Tibial nerve (tissue), 4 donors: ENCODE measurements at regions not wholly inside any gene's neighbourhood (a gene's known extent, or its start where the extent isn't known, plus 50 kb on each side); places are given as distances from the start of the nearest gene placed in this dataset.
"Not testable (repeated sequence)": the region's sequence is repeated elsewhere in the genome, so short reads cannot be mapped to it uniquely, and the experiment has no call there.

ENCODE experiments used
- DNase-seq, 2 donors: peaks; one replicate each; pipeline ENCODE4 v3.0.0-alpha.2; 2019; ENCODE audit warnings: low spot score in 2 of 2
- H3K27ac ChIP-seq, 4 donors: fragments of 200-600 bp; sonication (generic) in 3 of 4; one replicate each; pipeline ENCODE4 v1.5.1; 2017 to 2019; ENCODE audit warnings: mild to moderate bottlenecking in 1 of 4
- H3K27me3 ChIP-seq, 2 donors: fragments of 200-600 bp; sonication (generic) in 1 of 2; one replicate each; pipeline versions ENCODE4 v1.5.1 to v1.6.0; 2017 to 2019
- H3K36me3 ChIP-seq, 3 donors: fragments of 200-600 bp; sonication (generic); one replicate each; pipeline ENCODE4 v1.5.1; 2018 to 2019
- H3K4me1 ChIP-seq, 4 donors: fragments of 200-600 bp; sonication (generic) in 3 of 4; one replicate each; pipeline ENCODE4 v1.5.1; 2017 to 2019
- H3K4me3 ChIP-seq, 4 donors: fragments of 200-600 bp; sonication (generic) in 3 of 4; one replicate each; pipeline ENCODE4 v1.5.1; 2017 to 2019; ENCODE audit warnings: mild to moderate bottlenecking in 1 of 4, moderate library complexity in 1 of 4
- H3K9me3 ChIP-seq, 4 donors: fragments of 200-600 bp; sonication (generic) in 3 of 4; one replicate each; pipeline ENCODE4 v1.5.1; 2017 to 2019
- CTCF ChIP-seq, 5 experiments: fragments of 200-600 bp in 3 of 5; fragments of 450-650 bp in 2 of 5; sonication (generic) in 3 of 5; IDR thresholded peaks; one replicate each; pipeline ENCODE4 v1.5.1; 2016 to 2019; ENCODE audit warnings: antibody characterized with exemption in 5 of 5, mild to moderate bottlenecking in 3 of 5, moderate library complexity in 2 of 5
- EP300 ChIP-seq, 2 donors: sonication (generic); formaldehyde crosslinking; IDR thresholded peaks; one replicate each; pipeline ENCODE4 v1.6.1; 2017; ENCODE audit warnings: antibody characterized with exemption in 2 of 2, mild to moderate bottlenecking in 1 of 2
- POLR2A ChIP-seq, 2 donors: fragments of 450-650 bp; IDR thresholded peaks; one replicate each; pipeline ENCODE4 v1.6.1; 2017; ENCODE audit warnings: antibody characterized with exemption in 2 of 2, mild to moderate bottlenecking in 2 of 2, moderate library complexity in 2 of 2
- WGBS, 2 donors: methylation state at CpG; one replicate each; pipeline ENCODE4 v1.1.5; 2018; 5-methylcytosine and 5-hydroxymethylcytosine counted together

- 70 to 93% methylated on average over 6 of the region's 6 CpGs for WGBS, 2 donors
- no peak overlapping the region for H3K4me3 ChIP-seq
These were observed 73.2 kb upstream of the CAPRIN1 start for GRCh38 chr11:33978376-33978775.

GRCh38 chr11:33977676-33978075 is 73.9 kb upstream of the CAPRIN1 start:
- TF ChIP-seq POLR2A (IDR thresholded peaks at IDR 0.05): no peak
- TF ChIP-seq CTCF (IDR thresholded peaks at IDR 0.05): no peak
- TF ChIP-seq EP300 (IDR thresholded peaks at IDR 0.05): no peak
- WGBS, 2 donors: 92 to 95% methylated on average over 4 of the region's 4 CpGs
- DNase-seq: no peak

More at GRCh38 chr11:33978376-33978775, 73.2 kb upstream of the CAPRIN1 start:
- TF ChIP-seq EP300 (IDR thresholded peaks at IDR 0.05) (no peak), POLR2A (IDR thresholded peaks at IDR 0.05) (no peak), CTCF (IDR thresholded peaks at IDR 0.05) (no peak)
- Histone ChIP-seq H3K4me1 (no peaks in the 10 kb centered on the region), H3K27me3 (no peaks in the 10 kb centered on the region), H3K36me3 (no peaks in the 10 kb centered on the region), H3K9me3 (no peaks in the 10 kb centered on the region), H3K27ac (no peak overlapping the region)
- no peak for DNase-seq

GRCh38 chr11:33976495-33977199 is 74.9 kb upstream of the CAPRIN1 start:
- no peaks in the 10 kb centered on the region for H3K9me3 ChIP-seq

More at GRCh38 chr11:33977676-33978075, 73.9 kb upstream of the CAPRIN1 start:
- H3K9me3 ChIP-seq: no peaks in the 10 kb centered on the region
- no peaks in the 10 kb centered on the region for H3K27me3 ChIP-seq
- H3K4me1 ChIP-seq: no peaks in the 10 kb centered on the region
- H3K27ac ChIP-seq: no peak overlapping the region
- no peaks in the 10 kb centered on the region for H3K36me3 ChIP-seq
- H3K4me3 ChIP-seq: no peak overlapping the region

GRCh38 chr11:33974804-33975203 is 76.7 kb upstream of the CAPRIN1 start:
- no peak overlapping the region for H3K27ac ChIP-seq
- H3K4me3 ChIP-seq: no peak overlapping the region
- 74 to 77% methylated on average over 4 of the region's 4 CpGs for WGBS, 2 donors
- H3K4me1 ChIP-seq: peaks cover 0 to 5% (median 0%) of the 10 kb centered on the region in 4 donors
- H3K9me3 ChIP-seq: no peaks in the 10 kb centered on the region
- TF ChIP-seq POLR2A (IDR thresholded peaks at IDR 0.05) (no peak), EP300 (IDR thresholded peaks at IDR 0.05) (no peak), CTCF (IDR thresholded peaks at IDR 0.05) (no peak)
- H3K36me3 ChIP-seq: no peaks in the 10 kb centered on the region
- DNase-seq: no peak
- no peaks in the 10 kb centered on the region for H3K27me3 ChIP-seq

More at GRCh38 chr11:33976495-33977199, 74.9 kb upstream of the CAPRIN1 start:
- Histone ChIP-seq H3K27me3 (no peaks in the 10 kb centered on the region), H3K27ac (no peak overlapping the region), H3K4me3 (no peak overlapping the region), H3K36me3 (no peaks in the 10 kb centered on the region), H3K4me1 (no peaks in the 10 kb centered on the region)
- TF ChIP-seq CTCF (IDR thresholded peaks at IDR 0.05): no peak
- TF ChIP-seq EP300 (IDR thresholded peaks at IDR 0.05): no peak
- TF ChIP-seq POLR2A (IDR thresholded peaks at IDR 0.05): no peak
- WGBS, 2 donors: 74 to 86% methylated on average over 7 of the region's 7 CpGs
- no peak for DNase-seq

GRCh38 chr11:33971530-33971929 is 79.7 kb upstream of the LMO2 start:
- H3K36me3 ChIP-seq, H3K27me3 ChIP-seq, H3K9me3 ChIP-seq, H3K4me1 ChIP-seq, H3K4me3 ChIP-seq, DNase-seq, H3K27ac ChIP-seq: not testable (repeated sequence)
- WGBS, 2 donors: 59 to 66% methylated on average over 12 of the region's 12 CpGs
